ENCODE measurements at regions not wholly inside any gene's neighbourhood (a gene's known extent, or its start where the extent isn't known, plus 50 kb on each side); places are given as distances from the start of the nearest gene placed in this dataset.

- no peaks in the 10 kb centered on the region for H3K27me3 ChIP-seq
- intact Hi-C loops (cut with DNase I; ENCODE audit: low total_unique reads) (no loop called here), in situ Hi-C loops (cut with MboI; ENCODE audit: low sequenced_read_pairs in 4 of 4) (no loop called here)
- H3K4me1 ChIP-seq = no peaks in the 10 kb centered on the region
- no peak for TF ChIP-seq POLR2A (IDR thresholded peaks at IDR 0.05)
- TF ChIP-seq, protein P1, sequence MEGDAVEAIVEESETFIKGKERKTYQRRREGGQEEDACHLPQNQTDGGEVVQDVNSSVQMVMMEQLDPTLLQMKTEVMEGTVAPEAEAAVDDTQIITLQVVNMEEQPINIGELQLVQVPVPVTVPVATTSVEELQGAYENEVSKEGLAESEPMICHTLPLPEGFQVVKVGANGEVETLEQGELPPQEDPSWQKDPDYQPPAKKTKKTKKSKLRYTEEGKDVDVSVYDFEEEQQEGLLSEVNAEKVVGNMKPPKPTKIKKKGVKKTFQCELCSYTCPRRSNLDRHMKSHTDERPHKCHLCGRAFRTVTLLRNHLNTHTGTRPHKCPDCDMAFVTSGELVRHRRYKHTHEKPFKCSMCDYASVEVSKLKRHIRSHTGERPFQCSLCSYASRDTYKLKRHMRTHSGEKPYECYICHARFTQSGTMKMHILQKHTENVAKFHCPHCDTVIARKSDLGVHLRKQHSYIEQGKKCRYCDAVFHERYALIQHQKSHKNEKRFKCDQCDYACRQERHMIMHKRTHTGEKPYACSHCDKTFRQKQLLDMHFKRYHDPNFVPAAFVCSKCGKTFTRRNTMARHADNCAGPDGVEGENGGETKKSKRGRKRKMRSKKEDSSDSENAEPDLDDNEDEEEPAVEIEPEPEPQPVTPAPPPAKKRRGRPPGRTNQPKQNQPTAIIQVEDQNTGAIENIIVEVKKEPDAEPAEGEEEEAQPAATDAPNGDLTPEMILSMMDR (IDR thresholded peaks at IDR 0.05 in 4 of 5, conservative IDR thresholded peaks at IDR 0.05 in 1 of 5) = no peak
- no peak overlapping the region for H3K27ac ChIP-seq
- H3K4me3 ChIP-seq = no peak overlapping the region
- DNase-seq (no peak), ATAC-seq (no peak)
- no peaks in the 10 kb centered on the region for H3K36me3 ChIP-seq
- no peaks in the 10 kb centered on the region for H3K9me3 ChIP-seq
Observed at GRCh38 chr16:72427051-72427782, 255.3 kb upstream of the PMFBP1 start.

GRCh38 chr16:72426386-72426785 is 254.4 kb upstream of the PMFBP1 start:
- TF ChIP-seq POLR2A (IDR thresholded peaks at IDR 0.05) = no peak
- TF ChIP-seq, protein P1 (IDR thresholded peaks at IDR 0.05 in 4 of 5, conservative IDR thresholded peaks at IDR 0.05 in 1 of 5) = no peak
- intact Hi-C loops (cut with DNase I; ENCODE audit: low total_unique reads) = no loop called here
- Histone ChIP-seq H3K4me1 (no peaks in the 10 kb centered on the region), H3K27ac (no peak overlapping the region), H3K36me3 (no peaks in the 10 kb centered on the region), H3K27me3 (no peaks in the 10 kb centered on the region), H3K9me3 (no peaks in the 10 kb centered on the region), H3K4me3 (no peak overlapping the region)
- ATAC-seq = no peak
- no peak for DNase-seq
- in situ Hi-C loops (cut with MboI; ENCODE audit: low sequenced_read_pairs in 4 of 4) = no loop called here

DNA sequence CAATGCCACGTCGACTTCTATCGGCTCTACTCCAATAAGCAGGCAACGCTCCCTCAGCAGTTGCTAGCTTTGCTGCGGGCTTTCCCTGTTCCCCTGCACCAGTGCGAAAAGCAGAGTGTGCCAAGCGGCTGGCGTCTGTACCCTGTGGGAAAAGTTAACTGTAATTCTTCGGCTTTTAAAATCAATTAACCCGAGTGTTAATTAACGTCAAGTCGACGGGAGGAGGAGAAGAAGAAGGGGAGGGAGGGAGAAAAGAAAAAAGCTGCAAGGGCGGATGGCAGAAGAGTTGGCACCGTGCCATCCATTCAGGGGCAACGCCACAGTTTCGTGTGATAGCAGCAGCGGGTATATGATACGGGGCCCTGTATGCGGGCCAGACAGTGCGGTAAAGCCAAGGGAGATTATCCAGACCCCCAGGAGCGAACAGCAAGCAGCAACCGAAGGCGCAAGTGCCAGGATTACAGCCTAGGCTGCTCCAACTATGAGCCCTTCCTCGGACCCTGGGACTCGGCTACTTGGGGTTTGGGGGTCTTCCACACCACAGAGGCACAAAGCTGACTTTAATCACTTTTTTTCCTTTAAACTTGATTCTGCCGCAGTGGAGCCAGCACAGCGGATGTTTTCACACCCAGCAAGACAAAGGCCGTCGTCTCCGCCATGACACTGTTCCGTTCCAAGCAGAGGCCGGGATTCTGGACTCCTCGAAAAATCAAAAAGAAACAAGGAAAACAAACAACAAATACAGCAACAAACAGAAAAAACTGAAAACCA is 253.8 kb upstream of the PMFBP1 start:
- Histone ChIP-seq H3K4me1 (no peaks in the 10 kb centered on the region), H3K9me3 (no peaks in the 10 kb centered on the region), H3K36me3 (no peaks in the 10 kb centered on the region), H3K4me3 (no peak overlapping the region), H3K27me3 (no peaks in the 10 kb centered on the region), H3K27ac (no peak overlapping the region)
- ATAC-seq (no peak), DNase-seq (no peak)
- in situ Hi-C loops (cut with MboI; ENCODE audit: low sequenced_read_pairs in 4 of 4) (no loop called here), intact Hi-C loops (cut with DNase I; ENCODE audit: low total_unique reads) (no loop called here)
- TF ChIP-seq POLR2A (IDR thresholded peaks at IDR 0.05) = no peak
- TF ChIP-seq, protein P1 (IDR thresholded peaks at IDR 0.05 in 4 of 5, conservative IDR thresholded peaks at IDR 0.05 in 1 of 5) = no peak

DNA sequence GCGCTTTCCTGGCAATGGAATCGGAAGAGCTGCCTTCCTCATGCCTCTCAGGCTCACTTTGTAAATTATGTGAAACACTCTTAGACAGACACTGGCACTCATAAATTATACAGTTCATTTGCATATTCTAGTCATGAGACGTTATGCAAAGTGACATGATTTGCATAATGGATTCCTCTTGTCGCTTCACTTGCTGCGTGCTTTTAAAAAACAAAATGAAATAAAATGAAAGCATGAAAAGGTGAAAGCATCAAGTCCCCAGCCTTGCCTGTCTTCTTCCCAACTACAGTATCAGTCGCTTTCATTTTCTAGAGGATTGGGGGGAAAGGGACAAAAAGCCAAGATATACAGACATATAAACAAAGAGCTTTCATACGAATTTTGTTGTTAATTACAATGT is 252.8 kb upstream of the PMFBP1 start:
- H3K27ac ChIP-seq = no peak overlapping the region
- no peak for TF ChIP-seq POLR2A (IDR thresholded peaks at IDR 0.05)
- TF ChIP-seq, protein P1 (IDR thresholded peaks at IDR 0.05 in 4 of 5, conservative IDR thresholded peaks at IDR 0.05 in 1 of 5) = no peak
- in situ Hi-C loops (cut with MboI; ENCODE audit: low sequenced_read_pairs in 4 of 4) = no loop called here

More for the DNA sequence above, 252.8 kb upstream of the PMFBP1 start:
- DNase-seq (no peak), ATAC-seq (no peak)
- no peak overlapping the region for H3K4me3 ChIP-seq
- no peaks in the 10 kb centered on the region for H3K9me3 ChIP-seq
- intact Hi-C loops (cut with DNase I; ENCODE audit: low total_unique reads) = no loop called here
- no peaks in the 10 kb centered on the region for H3K36me3 ChIP-seq
- H3K27me3 ChIP-seq = no peaks in the 10 kb centered on the region
- no peaks in the 10 kb centered on the region for H3K4me1 ChIP-seq
